Erythroblast (primary cell): ENCODE measurements at regions not wholly inside any gene's neighbourhood (a gene's known extent, or its start where the extent isn't known, plus 50 kb on each side); places are given as distances from the start of the nearest gene placed in this dataset.

Source experiments
- GATA1 ChIP-seq: IDR thresholded peaks from 2 replicates; pipeline ENCODE4 v1.6.1; 2011; ENCODE audit warnings: low read depth, mild to moderate bottlenecking, control low read depth, low read length, moderate library complexity
- POLR2A ChIP-seq: IDR thresholded peaks from 2 replicates; pipeline ENCODE4 v1.6.1; 2011; ENCODE audit warnings: mild to moderate bottlenecking, low read length

DNA sequence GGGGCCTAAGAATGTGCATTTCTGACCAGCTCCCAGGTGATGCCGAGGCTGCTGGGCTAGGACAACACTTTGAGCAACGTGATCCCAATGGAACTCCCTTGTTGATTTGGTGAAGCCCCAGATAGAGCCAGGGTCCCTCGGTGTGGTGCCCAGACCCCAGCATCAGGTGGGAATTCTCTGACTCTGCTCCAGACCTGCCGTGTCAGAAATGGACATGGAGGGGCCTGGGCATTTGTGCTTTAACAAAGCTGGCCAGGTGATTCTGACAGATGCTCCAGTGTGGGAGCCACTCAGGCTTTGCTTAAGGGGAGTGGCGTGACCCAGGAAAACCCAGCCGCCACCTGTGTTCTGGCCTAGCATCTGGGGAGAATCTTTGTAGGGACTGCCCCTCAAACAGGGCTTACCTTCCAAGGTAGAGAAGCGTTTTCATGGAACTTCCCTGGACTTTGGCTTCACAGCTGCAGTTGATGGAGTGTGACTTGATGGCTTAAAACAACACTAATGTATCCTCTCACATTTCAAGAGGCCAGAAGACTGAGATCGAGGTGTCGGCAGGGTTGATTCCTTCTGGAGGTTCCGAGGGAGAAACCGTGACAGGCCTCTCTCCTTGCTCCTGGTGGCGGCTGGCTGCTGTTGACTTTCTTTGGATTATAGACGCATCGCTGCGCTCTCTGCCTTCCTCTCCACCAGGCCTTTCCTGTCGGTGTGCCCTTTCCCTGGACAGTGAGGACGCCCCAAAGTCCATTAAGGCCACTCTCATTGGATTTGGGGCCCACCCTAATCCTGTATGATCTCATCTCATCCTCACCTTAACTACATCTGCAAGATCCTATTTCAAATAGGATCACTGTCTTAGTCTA, 57.0 kb upstream of the HDAC4 start:
- no peak for TF ChIP-seq POLR2A
- TF ChIP-seq GATA1: no peak
